Activated B cell treated with CpG ODN at 0.5 μM for 24 hours (primary cell): ENCODE measurements at regions not wholly inside any gene's neighbourhood (a gene's known extent, or its start where the extent isn't known, plus 50 kb on each side); places are given as distances from the start of the nearest gene placed in this dataset.
"Not testable (repeated sequence)": the region's sequence is repeated elsewhere in the genome, so short reads cannot be mapped to it uniquely, and the experiment has no call there.

ENCODE experiments used
- ATAC-seq: fragments of 200-7000 bp; cut with Tn5 transposase; one replicate; pipeline ENCODE4 v1.10.0; 2021; ENCODE audit warnings: low read depth, mild to moderate bottlenecking, moderate library complexity
- CTCF ChIA-PET: fragments of 350-600 bp; sonication (Branson Sonifier 250); formaldehyde crosslinking; loops from one replicate; lab custom pipeline; 2021; ENCODE audit warnings: antibody characterized with exemption; lab: Charles Lee
- POLR2A ChIA-PET: fragments of 350-600 bp; sonication (Branson Sonifier 250); formaldehyde crosslinking; loops from one replicate; lab custom pipeline; 2021; ENCODE audit warnings: antibody characterized with exemption; lab: Charles Lee
- DNase-seq: peaks from one replicate; pipeline ENCODE4 v3.0.0; 2022
- H3K27ac Mint-ChIP-seq: one replicate; pipeline ENCODE4 v1.8.0; 2020; ENCODE audit warnings: mixed read lengths
- H3K27me3 Mint-ChIP-seq: one replicate; pipeline ENCODE4 v1.8.0; 2021; ENCODE audit warnings: mixed read lengths
- H3K36me3 Mint-ChIP-seq: one replicate; pipeline ENCODE4 v1.8.0; 2021; ENCODE audit warnings: low read depth, mixed read lengths
- H3K4me1 Mint-ChIP-seq: one replicate; pipeline ENCODE4 v1.8.0; 2021; ENCODE audit warnings: mixed read lengths
- H3K4me3 Mint-ChIP-seq: one replicate; pipeline ENCODE4 v1.8.0; 2020; ENCODE audit warnings: mild to moderate bottlenecking, mixed read lengths
- H3K9me3 Mint-ChIP-seq: one replicate; pipeline ENCODE4 v1.8.0; 2020; ENCODE audit warnings: mixed read lengths
- intact Hi-C: fragments of 100-400 bp; cut with micrococcal nuclease; formaldehyde crosslinking; loops from one replicate; pipeline ENCODE4 v1.15.1; 2024
- TF ChIP-seq, protein P1 (sequence below): fragments of 200-600 bp; IDR thresholded peaks from one replicate; pipeline ENCODE4 v1.8.0; 2022; ENCODE audit warnings: antibody characterized with exemption, mild to moderate bottlenecking

DNA sequence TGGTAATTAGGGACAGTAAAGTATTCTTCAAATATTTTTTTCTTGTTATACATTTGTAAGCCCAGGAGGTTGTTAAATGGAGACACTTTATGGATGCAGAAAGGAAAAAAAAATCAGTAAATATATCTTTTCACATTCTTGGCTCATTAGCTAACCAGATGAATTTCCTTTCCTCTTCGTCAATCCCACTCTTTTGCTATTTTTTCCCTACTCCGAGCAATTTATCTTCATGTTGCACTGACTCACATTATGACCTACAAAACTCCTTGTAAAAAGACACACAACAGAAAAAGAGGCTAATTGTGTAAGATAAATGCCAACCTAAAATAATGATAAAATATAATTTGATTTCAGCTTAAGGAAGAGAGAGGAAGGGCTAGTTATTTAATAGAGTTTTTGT, 472.9 kb upstream of the ZNF337 start:
- Mint-ChIP-seq H3K9me3 (no peaks in the 10 kb centered on the region), H3K36me3 (no peaks in the 10 kb centered on the region), H3K4me3 (no peak overlapping the region), H3K27ac (no peak overlapping the region), H3K27me3 (no peaks in the 10 kb centered on the region), H3K4me1 (no peaks in the 10 kb centered on the region)
- CTCF ChIA-PET, result no interaction called here
- POLR2A ChIA-PET, result no interaction called here
- TF ChIP-seq, protein P1, sequence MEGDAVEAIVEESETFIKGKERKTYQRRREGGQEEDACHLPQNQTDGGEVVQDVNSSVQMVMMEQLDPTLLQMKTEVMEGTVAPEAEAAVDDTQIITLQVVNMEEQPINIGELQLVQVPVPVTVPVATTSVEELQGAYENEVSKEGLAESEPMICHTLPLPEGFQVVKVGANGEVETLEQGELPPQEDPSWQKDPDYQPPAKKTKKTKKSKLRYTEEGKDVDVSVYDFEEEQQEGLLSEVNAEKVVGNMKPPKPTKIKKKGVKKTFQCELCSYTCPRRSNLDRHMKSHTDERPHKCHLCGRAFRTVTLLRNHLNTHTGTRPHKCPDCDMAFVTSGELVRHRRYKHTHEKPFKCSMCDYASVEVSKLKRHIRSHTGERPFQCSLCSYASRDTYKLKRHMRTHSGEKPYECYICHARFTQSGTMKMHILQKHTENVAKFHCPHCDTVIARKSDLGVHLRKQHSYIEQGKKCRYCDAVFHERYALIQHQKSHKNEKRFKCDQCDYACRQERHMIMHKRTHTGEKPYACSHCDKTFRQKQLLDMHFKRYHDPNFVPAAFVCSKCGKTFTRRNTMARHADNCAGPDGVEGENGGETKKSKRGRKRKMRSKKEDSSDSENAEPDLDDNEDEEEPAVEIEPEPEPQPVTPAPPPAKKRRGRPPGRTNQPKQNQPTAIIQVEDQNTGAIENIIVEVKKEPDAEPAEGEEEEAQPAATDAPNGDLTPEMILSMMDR, result no peak
- intact Hi-C loops, result no loop called here
- ATAC-seq, result no peak
- no peak for DNase-seq

DNA sequence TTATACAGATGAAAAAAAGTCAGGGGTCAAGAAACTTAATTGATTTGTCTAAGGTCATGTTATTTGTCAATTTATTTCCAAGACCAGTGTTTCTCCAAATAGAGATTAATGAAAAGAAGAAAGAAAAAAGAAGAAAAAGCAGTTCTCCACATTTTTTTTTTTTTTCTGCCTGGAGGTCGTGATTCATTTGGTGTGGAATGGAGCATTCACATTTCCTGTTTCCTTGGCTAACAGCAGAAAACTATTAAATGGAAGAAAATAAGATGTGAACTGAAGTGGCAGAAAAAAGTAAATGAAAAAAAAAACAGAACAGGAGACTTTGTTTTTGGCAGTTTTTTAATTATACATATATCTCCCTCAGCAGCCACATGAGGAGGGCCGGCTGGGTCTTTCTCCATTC, 470.8 kb upstream of the ZNF337 start:
- POLR2A ChIA-PET, result no interaction called here

DNA sequence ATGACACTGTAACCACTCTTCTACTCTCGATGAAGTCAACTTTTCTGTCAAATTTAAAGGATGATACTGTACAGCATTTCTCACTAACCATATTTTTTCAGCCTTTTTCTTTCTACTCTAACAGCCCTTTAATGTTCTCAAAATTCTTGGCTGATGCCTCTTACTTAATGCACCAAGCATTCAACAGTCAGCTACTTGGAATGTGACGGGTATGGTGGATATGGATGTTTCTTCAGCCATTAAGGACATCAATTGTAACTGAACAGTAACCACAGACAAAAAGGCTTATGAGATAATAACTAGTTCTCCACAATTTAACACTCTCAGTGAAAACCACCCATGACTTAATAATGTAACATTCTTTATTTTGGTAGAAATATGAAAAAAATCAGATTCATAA, 467.2 kb upstream of the ZNF337 start:
- ChIA-PET CTCF (no interaction called here), POLR2A (no interaction called here)
- ATAC-seq, result no peak
- no peaks in the 10 kb centered on the region for H3K4me1 Mint-ChIP-seq
- H3K36me3 Mint-ChIP-seq, result no peaks in the 10 kb centered on the region
- H3K4me3 Mint-ChIP-seq, result no peak overlapping the region
- no peak overlapping the region for H3K27ac Mint-ChIP-seq
- intact Hi-C loops, result no loop called here
- no peaks in the 10 kb centered on the region for H3K9me3 Mint-ChIP-seq
- TF ChIP-seq, protein P1, result no peak
- DNase-seq, result no peak
- no peaks in the 10 kb centered on the region for H3K27me3 Mint-ChIP-seq

More for the DNA sequence above, 470.8 kb upstream of the ZNF337 start:
- H3K27me3 Mint-ChIP-seq, result no peaks in the 10 kb centered on the region
- no peaks in the 10 kb centered on the region for H3K9me3 Mint-ChIP-seq
- no peak for DNase-seq
- no peaks in the 10 kb centered on the region for H3K36me3 Mint-ChIP-seq
- intact Hi-C loops, result no loop called here
- CTCF ChIA-PET, result no interaction called here
- H3K4me1 Mint-ChIP-seq, result no peaks in the 10 kb centered on the region
- TF ChIP-seq, protein P1, result no peak
- no peak overlapping the region for H3K4me3 Mint-ChIP-seq
- ATAC-seq, result no peak
- no peak overlapping the region for H3K27ac Mint-ChIP-seq

DNA sequence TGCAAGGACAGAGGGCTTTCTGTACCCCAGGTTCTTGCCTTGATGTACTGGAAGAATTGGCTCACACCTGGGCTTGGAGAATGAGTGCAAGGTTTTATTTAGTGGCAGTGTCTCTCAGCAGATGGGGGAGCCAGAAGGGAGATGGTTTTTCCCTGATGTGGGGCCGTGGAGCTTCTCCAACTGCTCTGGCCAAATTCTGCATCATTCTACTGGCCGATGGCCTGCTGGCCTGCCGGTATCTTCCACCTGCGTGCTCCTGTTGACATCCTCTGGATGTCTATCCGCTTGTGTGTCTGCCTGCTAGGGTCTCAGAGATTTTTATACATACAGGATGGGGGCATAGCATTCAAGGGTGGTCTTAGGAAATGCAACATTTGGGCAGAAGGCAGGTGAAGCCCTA, 466.5 kb upstream of the ZNF337 start:
- H3K4me3 Mint-ChIP-seq, intact Hi-C loops, DNase-seq, POLR2A ChIA-PET, ATAC-seq, H3K36me3 Mint-ChIP-seq, H3K4me1 Mint-ChIP-seq, H3K27ac Mint-ChIP-seq, H3K27me3 Mint-ChIP-seq, CTCF ChIA-PET, H3K9me3 Mint-ChIP-seq: not testable (repeated sequence)

DNA sequence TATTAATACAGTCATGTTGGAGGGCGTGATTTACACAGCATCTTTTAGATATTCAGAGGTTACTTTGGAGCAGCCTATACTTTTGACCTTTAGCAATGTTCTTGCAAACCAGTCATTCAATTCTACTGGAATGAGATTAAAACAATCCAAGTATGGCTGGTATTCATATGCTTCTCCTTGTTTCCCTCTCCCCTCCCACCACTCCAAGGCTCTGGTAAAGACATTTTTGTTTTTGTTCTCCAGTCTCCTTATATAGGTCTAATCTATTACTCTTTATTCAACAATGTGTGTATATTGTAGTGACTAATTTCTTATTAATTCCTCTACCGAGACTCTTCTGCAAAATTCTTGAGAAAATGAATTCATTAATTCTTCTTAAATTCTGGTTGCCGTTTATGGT, 465.1 kb upstream of the ZNF337 start:
- H3K27me3 Mint-ChIP-seq, POLR2A ChIA-PET, H3K36me3 Mint-ChIP-seq, H3K4me3 Mint-ChIP-seq, CTCF ChIA-PET, H3K9me3 Mint-ChIP-seq, intact Hi-C loops, DNase-seq, H3K4me1 Mint-ChIP-seq, ATAC-seq, H3K27ac Mint-ChIP-seq: not testable (repeated sequence)

DNA sequence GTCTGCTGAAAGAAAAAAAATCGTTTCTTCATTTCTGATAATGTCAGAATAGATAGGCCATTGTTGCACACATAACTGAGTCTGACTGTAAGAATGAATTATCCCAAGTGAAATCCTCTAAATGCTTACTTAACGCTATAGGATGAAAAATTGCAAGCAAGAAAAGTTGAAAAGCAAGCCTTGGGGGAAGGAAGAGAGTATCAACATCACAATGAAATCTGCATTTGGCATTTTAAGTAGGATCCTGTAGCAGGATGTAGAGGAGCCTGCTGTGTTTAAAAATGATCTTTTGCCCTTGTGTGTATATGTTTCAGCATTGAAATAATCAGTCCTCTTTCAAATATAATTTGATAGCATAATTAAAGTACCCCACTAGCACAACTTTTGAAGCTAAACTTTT, 464.3 kb upstream of the ZNF337 start:
- DNase-seq, H3K4me1 Mint-ChIP-seq, H3K4me3 Mint-ChIP-seq, H3K9me3 Mint-ChIP-seq, intact Hi-C loops, ATAC-seq, POLR2A ChIA-PET, H3K27ac Mint-ChIP-seq, H3K36me3 Mint-ChIP-seq, CTCF ChIA-PET, H3K27me3 Mint-ChIP-seq: not testable (repeated sequence)

DNA sequence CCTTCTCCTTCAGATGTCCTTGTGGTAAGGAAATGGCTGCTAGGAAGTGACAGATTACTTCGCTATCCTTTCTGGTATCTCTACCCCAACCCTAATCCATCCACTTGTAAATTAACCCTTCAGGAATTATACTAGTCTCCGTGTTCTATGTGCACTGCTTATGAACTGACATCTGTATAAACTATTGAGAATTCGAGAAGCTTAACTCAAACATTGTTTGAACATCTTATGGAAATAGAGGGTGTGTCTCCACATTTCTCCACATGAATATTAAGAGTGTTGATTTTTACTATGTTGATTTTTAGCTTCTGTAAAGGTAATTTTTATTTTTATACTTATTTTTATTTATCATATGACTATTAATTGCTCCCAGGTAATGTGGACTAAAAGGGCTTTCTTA, 457.6 kb upstream of the ZNF337 start:
- POLR2A ChIA-PET, result no interaction called here
- Mint-ChIP-seq H3K36me3 (no peaks in the 10 kb centered on the region), H3K27ac (no peak overlapping the region), H3K9me3 (no peaks in the 10 kb centered on the region), H3K4me1 (no peaks in the 10 kb centered on the region), H3K4me3 (no peak overlapping the region), H3K27me3 (peaks cover 2% of the 10 kb centered on the region)
- no peak for ATAC-seq
- intact Hi-C loops, result no loop called here
- TF ChIP-seq, protein P1, result no peak
- DNase-seq, result no peak
- CTCF ChIA-PET, result no interaction called here
